HCT116 (cell line): ENCODE measurements at regions not wholly inside any gene's neighbourhood (a gene's known extent, or its start where the extent isn't known, plus 50 kb on each side); places are given as distances from the start of the nearest gene placed in this dataset.

ENCODE experiments used
- ATAC-seq: fragments of 200-7000 bp; cut with Tn5 transposase; 2 replicates; pipeline ENCODE4 v1.9.1; 2020; ENCODE audit warnings: mild to moderate bottlenecking, moderate library complexity
- BruUV-seq: library from RNA; stranded (reverse); fragments of 400-500 nt; replicated peaks from 2 replicates; lab custom pipeline; 2021; lab: Mats Ljungman, UMichigan
- CTCF ChIA-PET: fragments of 300-600 bp; sonication (Branson Sonifier 250); formaldehyde crosslinking; loops from one replicate; lab custom pipeline; 2021; ENCODE audit warnings: antibody characterized with exemption; lab: Charles Lee
- POLR2A ChIA-PET: fragments of 300-600, 350-600 bp; sonication (Branson Sonifier 250); formaldehyde crosslinking; loops from one replicate; lab custom pipeline; 2021; ENCODE audit warnings: antibody characterized with exemption; lab: Charles Lee
- RAD21 ChIA-PET, 2 experiments: fragments of 300-600 bp; sonication (Branson Sonifier 250); formaldehyde crosslinking; loops; one replicate each; lab custom pipeline; 2023; ENCODE audit warnings: low total read pairs in 2 of 2; ENCODE audit not compliant: uncharacterized antibody in 2 of 2, unreplicated experiment in 2 of 2, low non-redundant PET in 1 of 2; lab: Charles Lee
- DNase-seq: peaks from one replicate; pipeline ENCODE4 v3.0.0-alpha.2; 2010; ENCODE audit warnings: low read depth, low spot score
- H2AFZ ChIP-seq: fragments of 200-600 bp; shearing (Covaris generic), sonication (generic); 2 replicates; pipeline ENCODE4 v1.6.1; 2017; ENCODE audit warnings: low read depth, mixed run types, mixed read lengths, antibody characterized with exemption, low read length; ENCODE audit not compliant: poor library complexity, severe bottlenecking
- H3K27ac ChIP-seq: 2 replicates; pipeline ENCODE4 v1.5.1; 2012; ENCODE audit warnings: low read depth, low read length
- H3K27me3 ChIP-seq: fragments of 200-600 bp; sonication (generic); 2 replicates; pipeline ENCODE4 v1.6.1; 2016; ENCODE audit warnings: mixed run types, low read length, mixed read lengths; ENCODE audit not compliant: insufficient read depth
- H3K36me3 ChIP-seq, 2 experiments: fragments of 200-500 bp in 1 of 2; fragments of 200-600 bp in 1 of 2; sonication (Bioruptor generic) in 1 of 2; sonication (generic) in 1 of 2; 2 replicates each; pipeline versions ENCODE4 v1.5.1 to v1.6.1; 2014 to 2016; ENCODE audit warnings: low read length in 2 of 2, inconsistent platforms in 1 of 2, mixed read lengths in 1 of 2, mixed run types in 1 of 2; ENCODE audit not compliant: insufficient read depth in 2 of 2, control insufficient read depth in 1 of 2
- H3K4me1 ChIP-seq, 2 experiments: fragments of 200-600 bp in 1 of 2; sonication (generic) in 1 of 2; 2 replicates each; pipeline versions ENCODE4 v1.5.1 to v1.6.1; 2012 to 2017; ENCODE audit warnings: low read length in 2 of 2, inconsistent platforms in 1 of 2, mild to moderate bottlenecking in 1 of 2, mixed read lengths in 1 of 2, mixed run types in 1 of 2, moderate library complexity in 1 of 2; ENCODE audit not compliant: insufficient read depth in 2 of 2, control insufficient read depth in 1 of 2
- H3K4me2 ChIP-seq: fragments of 200-600 bp; sonication (generic); 2 replicates; pipeline ENCODE4 v1.6.1; 2017; ENCODE audit warnings: mixed run types, low read length, mixed read lengths
- H3K4me3 ChIP-seq, 2 experiments: fragments of 200-600 bp in 1 of 2; sonication (generic) in 1 of 2; replicated peaks in 1 of 2; 2 replicates each; pipeline ENCODE4 v1.5.1; 2011 to 2016; ENCODE audit warnings: low read length in 2 of 2, control low read depth in 1 of 2, low read depth in 1 of 2, mild to moderate bottlenecking in 1 of 2, mixed read lengths in 1 of 2, mixed run types in 1 of 2
- H3K79me2 ChIP-seq: fragments of 200-600 bp; sonication (generic); 2 replicates; pipeline ENCODE4 v1.6.1; 2017; ENCODE audit warnings: mild to moderate bottlenecking, mixed run types, low read length, moderate library complexity, mixed read lengths; ENCODE audit not compliant: insufficient read depth
- H3K9ac ChIP-seq: fragments of 200-600 bp; sonication (generic); 2 replicates; pipeline ENCODE4 v1.6.1; 2016; ENCODE audit warnings: low read length, mixed read lengths
- H3K9me2 ChIP-seq: fragments of 200-600 bp; sonication (generic), shearing (Covaris generic); 2 replicates; pipeline ENCODE4 v1.6.1; 2017; ENCODE audit warnings: mixed run types, mild to moderate bottlenecking, moderate library complexity; ENCODE audit not compliant: insufficient read depth
- H3K9me3 ChIP-seq, 2 experiments: fragments of 200-500 bp in 1 of 2; fragments of 200-600 bp in 1 of 2; sonication (Bioruptor generic) in 1 of 2; sonication (generic) in 1 of 2; 2 replicates each; pipeline ENCODE4 v1.6.1; 2014 to 2017; ENCODE audit warnings: low read length in 2 of 2, mixed read lengths in 2 of 2, inconsistent platforms in 1 of 2, low read depth in 1 of 2, mild to moderate bottlenecking in 1 of 2, mixed run types in 1 of 2, moderate library complexity in 1 of 2; ENCODE audit not compliant: control insufficient read depth in 1 of 2, insufficient read depth in 1 of 2
- H4K20me1 ChIP-seq: fragments of 200-600 bp; sonication (generic), shearing (Covaris generic); 2 replicates; pipeline ENCODE4 v1.6.1; 2017; ENCODE audit warnings: mixed run types, mild to moderate bottlenecking, moderate library complexity; ENCODE audit not compliant: insufficient read depth
- CBX3 ChIP-seq: IDR thresholded peaks from 2 replicates; pipeline ENCODE4 v1.6.1; 2012; ENCODE audit warnings: low read depth
- CTCF ChIP-seq, 3 experiments: fragments of 200-600 bp in 1 of 3; sonication (generic) in 1 of 3; IDR thresholded peaks in 2 of 3; conservative IDR thresholded peaks in 1 of 3; 2 replicates each; pipeline ENCODE4 v1.5.1; 2012 to 2017; ENCODE audit warnings: low read depth in 2 of 3, low read length in 2 of 3, antibody characterized with exemption in 1 of 3, borderline replicate concordance in 1 of 3, control low read depth in 1 of 3, mild to moderate bottlenecking in 1 of 3, mixed read lengths in 1 of 3, mixed run types in 1 of 3, moderate library complexity in 1 of 3; ENCODE audit not compliant: insufficient read depth in 1 of 3
- EZH2 ChIP-seq: fragments of 200-600 bp; sonication (generic); IDR thresholded peaks from 2 replicates; pipeline ENCODE4 v1.6.1; 2017; ENCODE audit warnings: antibody characterized with exemption, mixed run types
- MAX ChIP-seq: IDR thresholded peaks from 2 replicates; pipeline ENCODE4 v1.6.1; 2012
- POLR2AphosphoS5 ChIP-seq: IDR thresholded peaks from 2 replicates; pipeline ENCODE4 v1.6.1; 2011; ENCODE audit warnings: mild to moderate bottlenecking, low read depth, low read length, moderate library complexity
- SIN3A ChIP-seq: IDR thresholded peaks from 2 replicates; pipeline ENCODE4 v1.6.1; 2012; ENCODE audit warnings: low read depth
- SRF ChIP-seq: IDR thresholded peaks from 2 replicates; pipeline ENCODE4 v1.6.1; 2012; ENCODE audit warnings: low read depth
- TCF7L2 ChIP-seq: IDR thresholded peaks from 2 replicates; pipeline ENCODE4 v1.7.0; 2011; ENCODE audit warnings: borderline replicate concordance, inconsistent platforms; ENCODE audit not compliant: insufficient read depth, insufficient read length; ENCODE audit errors: extremely low read depth
- YY1 ChIP-seq: IDR thresholded peaks from 2 replicates; pipeline ENCODE4 v1.6.1; 2011; ENCODE audit warnings: low read length, low read depth, moderate library complexity, mild to moderate bottlenecking; ENCODE audit not compliant: insufficient replicate concordance; ENCODE audit errors: extremely low read depth
- ZNF274 ChIP-seq: fragments of 200-500 bp; sonication (Bioruptor generic); IDR thresholded peaks from 2 replicates; pipeline ENCODE4 v1.6.1; 2014; ENCODE audit warnings: mild to moderate bottlenecking, low read depth, low read length, inconsistent platforms
- intact Hi-C: fragments of 100-400 bp; cut with micrococcal nuclease; formaldehyde crosslinking; loops from 2 replicates; pipeline ENCODE4 v1.10.0; 2022

- Histone ChIP-seq H4K20me1 (no peaks in the 10 kb centered on the region), H3K27me3 (no peaks in the 10 kb centered on the region), H3K79me2 (no peaks in the 10 kb centered on the region), H3K4me1 (peaks cover 0 to 8% of the 10 kb centered on the region in 2 experiments; a peak in 3 of 4 replicates), H3K4me3 (no peak overlapping the region), H3K9ac (no peak overlapping the region), H3K9me2 (no peaks in the 10 kb centered on the region), H3K4me2 (no peak overlapping the region), H2AFZ (no peak overlapping the region), H3K9me3 (no peaks in the 10 kb centered on the region), H3K27ac (no peak overlapping the region), H3K36me3 (no peaks in the 10 kb centered on the region)
- intact Hi-C loops, result no loop called here
- CTCF ChIA-PET, result no interaction called here
- no TSS peak for BruUV-seq
- ATAC-seq, result no peak
- POLR2A ChIA-PET, result no interaction called here
- no peak for DNase-seq
- no peak for TF ChIP-seq YY1
- TF ChIP-seq MAX, result no peak
- TF ChIP-seq SRF, result no peak
- no peak for TF ChIP-seq ZNF274
- no peak for TF ChIP-seq POLR2AphosphoS5
- no peak for TF ChIP-seq CBX3
- TF ChIP-seq SIN3A, result no peak
- TF ChIP-seq CTCF (IDR thresholded peaks at IDR 0.05 in 2 of 3, conservative IDR thresholded peaks at IDR 0.05 in 1 of 3; ENCODE audit: borderline replicate concordance in 1 of 3, insufficient read depth in 1 of 3, low read depth in 2 of 3, low read length in 2 of 3), result no peak
- TF ChIP-seq TCF7L2, result no peak
- TF ChIP-seq EZH2, result no peak
- RAD21 ChIA-PET, result no interaction called here
Observed at GRCh38 chr6:108768792-108769524, 79.3 kb upstream of the ARMC2 start.
